ELR (cell line): ENCODE measurements at regions not wholly inside any gene's neighbourhood (a gene's known extent, or its start where the extent isn't known, plus 50 kb on each side); places are given as distances from the start of the nearest gene placed in this dataset.

Source experiments
- DNase-seq: peaks from one replicate; pipeline ENCODE4 v3.0.0-alpha.2; 2015; ENCODE audit warnings: low read depth

- DNase-seq = no peak
These were observed 77.2 kb upstream of the MYOCD start for GRCh38 chr17:12588531-12588930.

GRCh38 chr17:12590417-12590816 is 75.3 kb upstream of the MYOCD start:
- DNase-seq = no peak

- DNase-seq = peak; percentile 51
These were observed 74.5 kb upstream of the MYOCD start for GRCh38 chr17:12591021-12591735.

GRCh38 chr17:12592941-12593340 is 72.7 kb upstream of the MYOCD start:
- no peak for DNase-seq

- no peak for DNase-seq
These were observed 68.7 kb upstream of the MYOCD start for GRCh38 chr17:12596961-12597360.

GRCh38 chr17:12597895-12598294 is 67.8 kb upstream of the MYOCD start:
- no peak for DNase-seq

- peak; percentile 50 for DNase-seq
These were observed 66.3 kb upstream of the MYOCD start for GRCh38 chr17:12599186-12599920.

GRCh38 chr17:12600349-12600748 is 65.3 kb upstream of the MYOCD start:
- DNase-seq = no peak

- no peak for DNase-seq
These were observed 62.1 kb upstream of the MYOCD start for GRCh38 chr17:12603566-12603965.

GRCh38 chr17:12605222-12605621 is 60.5 kb upstream of the MYOCD start:
- DNase-seq = peak; percentile 61

GRCh38 chr17:12613566-12613965 is 52.1 kb upstream of the MYOCD start:
- peak; percentile 82 for DNase-seq
